GM12878 (cell line): ENCODE measurements at regions not wholly inside any gene's neighbourhood (a gene's known extent, or its start where the extent isn't known, plus 50 kb on each side); places are given as distances from the start of the nearest gene placed in this dataset.
A peak's percentile ranks its signal among the peaks of the same experiment; 100 is the strongest.

Experiments
- ATAC-seq: fragments of 200-7000 bp; cut with Tn5 transposase; 3 replicates; pipeline ENCODE4 v1.9.1; 2020; ENCODE audit warnings: mild to moderate bottlenecking, moderate library complexity
- BruUV-seq: library from RNA; stranded (reverse); fragments of 400-500 nt; replicated peaks from 2 replicates; lab custom pipeline; 2021; lab: Mats Ljungman, UMichigan
- CTCF ChIA-PET: fragments of 300-600 bp; sonication (Branson Sonifier 250); formaldehyde crosslinking; extraction: SDS; loops from one replicate; lab custom pipeline; 2021; ENCODE audit warnings: inconsistent platforms; lab: Yijun Ruan, JAX
- POLR2A ChIA-PET: fragments of 350-600 bp; formaldehyde crosslinking; extraction: SDS; loops from one replicate; lab custom pipeline; 2021; ENCODE audit warnings: inconsistent platforms; lab: Charles Lee
- RAD21 ChIA-PET: fragments of 300-600 bp; sonication (Branson Sonifier 250); formaldehyde crosslinking; loops from one replicate; lab custom pipeline; 2023; ENCODE audit warnings: antibody characterized with exemption; ENCODE audit not compliant: unreplicated experiment; lab: Charles Lee
- SMC1A ChIA-PET: fragments of 300-600 bp; sonication (Branson Sonifier 250); formaldehyde crosslinking; loops from one replicate; lab custom pipeline; 2023; ENCODE audit not compliant: unreplicated experiment, uncharacterized antibody; lab: Charles Lee
- DNase-seq: peaks from one replicate; pipeline ENCODE4 v3.0.0-alpha.2; 2011; ENCODE audit warnings: low read depth, low spot score
- FAIRE-seq: peaks from 3 replicates; lab custom pipeline; 2011; peaks lifted over from hg19 to GRCh38; lab: Jason Lieb, UNC
- H2AFZ ChIP-seq: 2 replicates; pipeline ENCODE4 v1.6.0; 2011; ENCODE audit warnings: low read depth, low read length, control low read depth; ENCODE audit not compliant: control insufficient read depth
- H3K27ac ChIP-seq: 2 replicates; pipeline ENCODE4 v1.5.1; 2011; ENCODE audit warnings: control low read depth; ENCODE audit not compliant: control insufficient read depth, insufficient read depth
- H3K27me3 ChIP-seq, 2 experiments: replicated peaks in 1 of 2; 2 replicates each; pipeline versions ENCODE4 v1.6.0 to v1.6.1; 2011; ENCODE audit warnings: low read length in 1 of 2; ENCODE audit not compliant: control insufficient read depth in 2 of 2, insufficient read depth in 2 of 2
- H3K36me3 ChIP-seq, 2 experiments: 2 replicates each; pipeline ENCODE4 v1.5.1; 2011; ENCODE audit warnings: low read length in 1 of 2; ENCODE audit not compliant: control insufficient read depth in 2 of 2, insufficient read depth in 2 of 2
- H3K4me1 ChIP-seq: 2 replicates; pipeline ENCODE4 v1.6.1; 2011; ENCODE audit warnings: mild to moderate bottlenecking, low read length, moderate library complexity, mixed read lengths; ENCODE audit not compliant: control insufficient read depth, insufficient read depth
- H3K4me2 ChIP-seq: 2 replicates; pipeline ENCODE4 v1.6.0; 2011; ENCODE audit warnings: control low read depth; ENCODE audit not compliant: control insufficient read depth, insufficient read depth
- H3K4me3 ChIP-seq: fragments of 200-600 bp; sonication (generic); 2 replicates; pipeline ENCODE4 v1.5.1; 2016
- H3K79me2 ChIP-seq: 2 replicates; pipeline ENCODE4 v1.6.0; 2011; ENCODE audit warnings: low read length; ENCODE audit not compliant: control insufficient read depth, insufficient read depth
- H3K9ac ChIP-seq: 2 replicates; pipeline ENCODE4 v1.8.0; 2011; ENCODE audit warnings: low read length, control low read depth, mixed read lengths; ENCODE audit not compliant: control insufficient read depth, insufficient read depth
- H3K9me3 ChIP-seq: replicated peaks from 3 replicates; pipeline ENCODE4 v1.5.1; 2011; ENCODE audit warnings: mild to moderate bottlenecking, low read length; ENCODE audit not compliant: control insufficient read depth, insufficient read depth
- H4K20me1 ChIP-seq: 2 replicates; pipeline ENCODE4 v1.6.0; 2011; ENCODE audit not compliant: control insufficient read depth, insufficient read depth
- ESRRA ChIP-seq: IDR thresholded peaks from 2 replicates; pipeline ENCODE4 v1.6.1; 2012; ENCODE audit warnings: mild to moderate bottlenecking, low read length, improper control_type of control experiment
- ETV6 ChIP-seq, 2 experiments: fragments of 450-650 bp in 1 of 2; IDR thresholded peaks in 1 of 2; conservative IDR thresholded peaks in 1 of 2; 2 replicates each; pipeline ENCODE4 v1.6.1; 2014; ENCODE audit warnings: antibody characterized with exemption in 1 of 2, borderline replicate concordance in 1 of 2, low read depth in 1 of 2, mild to moderate bottlenecking in 1 of 2, moderate library complexity in 1 of 2
- MTA2 ChIP-seq: fragments of 450-650 bp; IDR thresholded peaks from 2 replicates; pipeline ENCODE4 v1.6.1; 2016; ENCODE audit warnings: low read depth, mild to moderate bottlenecking, moderate library complexity
- NFYB ChIP-seq: IDR thresholded peaks from 2 replicates; pipeline ENCODE4 v1.6.1; 2011; ENCODE audit warnings: low read depth, mild to moderate bottlenecking, low read length, improper control_type of control experiment, moderate library complexity; ENCODE audit not compliant: insufficient read depth
- NKRF ChIP-seq: fragments of 450-650 bp; conservative IDR thresholded peaks from 2 replicates; pipeline ENCODE4 v1.6.1; 2017; ENCODE audit warnings: mild to moderate bottlenecking, moderate library complexity
- NR2C1 ChIP-seq: fragments of 450-650 bp; IDR thresholded peaks from 2 replicates; pipeline ENCODE4 v1.6.1; 2017; ENCODE audit warnings: antibody characterized with exemption, mild to moderate bottlenecking, moderate library complexity
- SMAD1 ChIP-seq: fragments of 450-650 bp; IDR thresholded peaks from 2 replicates; pipeline ENCODE4 v1.6.1; 2018; ENCODE audit warnings: mild to moderate bottlenecking, low read depth; ENCODE audit not compliant: partially characterized antibody
- SMAD5 ChIP-seq: IDR thresholded peaks from 2 replicates; pipeline ENCODE4 v1.6.1; 2016; ENCODE audit warnings: antibody characterized with exemption, low read depth
- SMARCA5 ChIP-seq: fragments of 450-650 bp; IDR thresholded peaks from 2 replicates; pipeline ENCODE4 v1.6.1; 2017; ENCODE audit warnings: mild to moderate bottlenecking
- SREBF1 ChIP-seq: IDR thresholded peaks from 2 replicates; pipeline ENCODE4 v1.6.1; 2012; ENCODE audit warnings: mild to moderate bottlenecking, low read length
- ZNF384 ChIP-seq: IDR thresholded peaks from 2 replicates; pipeline ENCODE4 v1.6.1; 2012; ENCODE audit warnings: low read depth, mild to moderate bottlenecking, low read length, improper control_type of control experiment, borderline replicate concordance
- in situ Hi-C: fragments of 300-500 bp; cut with MboI; formaldehyde crosslinking; loops from 9 replicates; pipeline ENCODE4 v1.14.3; 2018; ENCODE audit warnings: mixed read lengths
- intact Hi-C: fragments of 100-400 bp; cut with micrococcal nuclease; formaldehyde crosslinking; loops from one replicate; pipeline ENCODE4 v1.14.2; 2022; ENCODE audit not compliant: unreplicated experiment
- TF ChIP-seq, protein P1 (sequence below): fragments of 450-650 bp; IDR thresholded peaks from 2 replicates; pipeline ENCODE4 v1.6.1; 2017; ENCODE audit warnings: mild to moderate bottlenecking, low read depth, inconsistent platforms; ENCODE audit not compliant: poor library complexity, severe bottlenecking

- Histone ChIP-seq H3K4me1 (no peaks in the 10 kb centered on the region), H3K36me3 (no peaks in the 10 kb centered on the region), H3K9me3 (no peaks in the 10 kb centered on the region), H3K4me3 (no peak overlapping the region), H3K27ac (no peak overlapping the region), H3K79me2 (no peaks in the 10 kb centered on the region), H4K20me1 (no peaks in the 10 kb centered on the region), H2AFZ (no peak overlapping the region), H3K4me2 (no peak overlapping the region), H3K9ac (no peak overlapping the region), H3K27me3 (no peaks in the 10 kb centered on the region)
- POLR2A ChIA-PET, result no interaction called here
- no peak for DNase-seq
- FAIRE-seq, result no peak
- BruUV-seq, result no TSS peak
- SMC1A ChIA-PET, result interaction anchor here (0.8 to 1.9 kb wide), 3 partner anchors 12 to 28 kb away, joined by 3 to 6 read pairs (median 4); no protein-coding TSS in a partner anchor
- ATAC-seq, result peak; percentile 36; the same call in 2 of the 3 replicates
- intact Hi-C loops, result no loop called here
- TF ChIP-seq SMAD5, result no peak
- no peak for TF ChIP-seq ETV6 (conservative IDR thresholded peaks at IDR 0.05 in 1 of 2, IDR thresholded peaks at IDR 0.05 in 1 of 2; ENCODE audit: borderline replicate concordance in 1 of 2, low read depth in 1 of 2)
- no peak for TF ChIP-seq SREBF1
- TF ChIP-seq MTA2, result no peak
- no peak for TF ChIP-seq NR2C1
- TF ChIP-seq NKRF, result no peak
- TF ChIP-seq SMARCA5, result no peak
- TF ChIP-seq, protein P1, sequence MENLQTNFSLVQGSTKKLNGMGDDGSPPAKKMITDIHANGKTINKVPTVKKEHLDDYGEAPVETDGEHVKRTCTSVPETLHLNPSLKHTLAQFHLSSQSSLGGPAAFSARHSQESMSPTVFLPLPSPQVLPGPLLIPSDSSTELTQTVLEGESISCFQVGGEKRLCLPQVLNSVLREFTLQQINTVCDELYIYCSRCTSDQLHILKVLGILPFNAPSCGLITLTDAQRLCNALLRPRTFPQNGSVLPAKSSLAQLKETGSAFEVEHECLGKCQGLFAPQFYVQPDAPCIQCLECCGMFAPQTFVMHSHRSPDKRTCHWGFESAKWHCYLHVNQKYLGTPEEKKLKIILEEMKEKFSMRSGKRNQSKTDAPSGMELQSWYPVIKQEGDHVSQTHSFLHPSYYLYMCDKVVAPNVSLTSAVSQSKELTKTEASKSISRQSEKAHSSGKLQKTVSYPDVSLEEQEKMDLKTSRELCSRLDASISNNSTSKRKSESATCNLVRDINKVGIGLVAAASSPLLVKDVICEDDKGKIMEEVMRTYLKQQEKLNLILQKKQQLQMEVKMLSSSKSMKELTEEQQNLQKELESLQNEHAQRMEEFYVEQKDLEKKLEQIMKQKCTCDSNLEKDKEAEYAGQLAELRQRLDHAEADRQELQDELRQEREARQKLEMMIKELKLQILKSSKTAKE, result no peak
- TF ChIP-seq ZNF384, result no peak
- TF ChIP-seq SMAD1, result no peak
- TF ChIP-seq ESRRA, result no peak
- no peak for TF ChIP-seq NFYB
- CTCF ChIA-PET, result no interaction called here
- RAD21 ChIA-PET, result interaction anchor here (1.1 kb wide), 1 partner anchor 133 kb away, joined by 3 read pairs; no protein-coding TSS in a partner anchor
- in situ Hi-C loops, result no loop called here
Measured at GRCh38 chr5:162474239-162474638, 406.7 kb downstream of the GABRG2 start.
